Lung (tissue), 11 donors: ENCODE measurements at regions not wholly inside any gene's neighbourhood (a gene's known extent, or its start where the extent isn't known, plus 50 kb on each side); places are given as distances from the start of the nearest gene placed in this dataset.

Experiments
- ATAC-seq: fragments of 200-7000 bp; cut with Tn5 transposase; one replicate; pipeline ENCODE4 v1.9.1; 2020; ENCODE audit warnings: moderate number of reproducible peaks; ENCODE audit not compliant: insufficient read depth, low FRiP score
- DNase-seq, 3 donors: peaks; one replicate each; pipeline ENCODE4 v3.0.0-alpha.2; 2013 to 2017
- H3K27ac ChIP-seq, 2 donors: one replicate each; pipeline ENCODE4 v1.5.1; 2013; ENCODE audit warnings: mild to moderate bottlenecking in 2 of 2, moderate library complexity in 2 of 2, control low read depth in 1 of 2, inconsistent platforms in 1 of 2, low read depth in 1 of 2, low read length in 1 of 2
- H3K27me3 ChIP-seq, 3 donors: one replicate each; pipeline ENCODE4 v1.5.1; 2013; ENCODE audit warnings: low read length in 2 of 3; ENCODE audit not compliant: control insufficient read depth in 3 of 3, insufficient read depth in 3 of 3
- H3K36me3 ChIP-seq, 4 donors: one replicate each; pipeline ENCODE4 v1.5.1; 2013; ENCODE audit warnings: low read length in 4 of 4, mild to moderate bottlenecking in 1 of 4, moderate library complexity in 1 of 4; ENCODE audit not compliant: control insufficient read depth in 4 of 4, insufficient read depth in 4 of 4
- H3K4me1 ChIP-seq, 5 donors: one replicate each; pipeline ENCODE4 v1.5.1; 2013; ENCODE audit warnings: low read length in 5 of 5, mild to moderate bottlenecking in 2 of 5, moderate library complexity in 1 of 5; ENCODE audit not compliant: control insufficient read depth in 5 of 5, insufficient read depth in 5 of 5
- H3K4me3 ChIP-seq: one replicate; pipeline ENCODE4 v1.5.1; 2013; ENCODE audit warnings: mild to moderate bottlenecking, control low read depth, moderate library complexity
- H3K9ac ChIP-seq, 2 donors: one replicate each; pipeline ENCODE4 v1.5.1; 2013; ENCODE audit warnings: low read length in 2 of 2, control low read depth in 1 of 2; ENCODE audit not compliant: insufficient read depth in 1 of 2
- H3K9me3 ChIP-seq, 4 donors: one replicate each; pipeline ENCODE4 v1.5.1; 2013; ENCODE audit warnings: low read length in 3 of 4, mild to moderate bottlenecking in 1 of 4, moderate library complexity in 1 of 4; ENCODE audit not compliant: control insufficient read depth in 4 of 4, insufficient read depth in 3 of 4
- CTCF ChIP-seq: IDR thresholded peaks from 2 replicates; pipeline ENCODE4 v1.5.1; 2012; ENCODE audit warnings: mild to moderate bottlenecking; ENCODE audit errors: control extremely low read depth, extremely low read depth
- WGBS, 2 donors: extraction: QIAGEN DNeasy Blood & Tissue Kit; methylation state at CpG; one replicate each; pipeline ENCODE4 v1.1.7; 2013; 5-methylcytosine and 5-hydroxymethylcytosine counted together
- donor health status: control.
- donor health status: control.
- donor health status: Bipolar disorder and iron deficiency.
- donor health status: healthy.
- donor health status: DM: yes; HTN: yes; CAD: no.

GRCh38 chr2:239736358-239737143 lies 288.6 kb downstream of the NDUFA10 start:
- no peak for DNase-seq
- peaks cover 0 to 18% (median 7%) of the 10 kb centered on the region in 3 donors for H3K27me3 ChIP-seq
- ATAC-seq: no peak
- H3K27ac ChIP-seq: no peak overlapping the region
- no peak for TF ChIP-seq CTCF
- no peak overlapping the region for H3K4me3 ChIP-seq
- peaks cover 0 to 3% (median 0%) of the 10 kb centered on the region in 4 donors for H3K9me3 ChIP-seq
- H3K9ac ChIP-seq: no peak overlapping the region
- no peaks in the 10 kb centered on the region for H3K36me3 ChIP-seq
- no peaks in the 10 kb centered on the region for H3K4me1 ChIP-seq
- whole genome bisulfite sequencing, 2 donors: 89 to 97% methylated on average over 39 of the region's 39 CpGs

- peaks cover 0 to 3% (median 0%) of the 10 kb centered on the region in 4 donors for H3K9me3 ChIP-seq
- H3K4me3 ChIP-seq: no peak overlapping the region
- 82 to 88% methylated on average over 16 of the region's 16 CpGs for WGBS, 2 donors
- no peak for ATAC-seq
- no peak for DNase-seq
- H3K27ac ChIP-seq: no peak overlapping the region
- H3K27me3 ChIP-seq: peaks cover 0 to 22% (median 5%) of the 10 kb centered on the region in 3 donors
- H3K9ac ChIP-seq: no peak overlapping the region
- H3K36me3 ChIP-seq: no peaks in the 10 kb centered on the region
- H3K4me1 ChIP-seq: no peaks in the 10 kb centered on the region
- TF ChIP-seq CTCF: no peak
These were observed 289.2 kb downstream of the NDUFA10 start for GRCh38 chr2:239735829-239736357.

- Histone ChIP-seq H3K4me3 (no peak overlapping the region), H3K9ac (no peak overlapping the region), H3K4me1 (no peaks in the 10 kb centered on the region), H3K36me3 (no peaks in the 10 kb centered on the region), H3K27ac (no peak overlapping the region), H3K27me3 (peaks cover 0 to 24% (median 5%) of the 10 kb centered on the region in 3 donors), H3K9me3 (peaks cover 0 to 3% (median 0%) of the 10 kb centered on the region in 4 donors)
- WGBS, 2 donors: 78 to 89% methylated on average over 23 of the region's 23 CpGs
- no peak for ATAC-seq
- DNase-seq: no peak
- TF ChIP-seq CTCF: no peak
These were observed 289.9 kb downstream of the NDUFA10 start for GRCh38 chr2:239735131-239735828.
